Activated naive CD4-positive, alpha-beta T cell treated with Interleukin-2 at 50 U/mL for 16 hours (primary cell): ENCODE measurements at regions not wholly inside any gene's neighbourhood (a gene's known extent, or its start where the extent isn't known, plus 50 kb on each side); places are given as distances from the start of the nearest gene placed in this dataset.
"Not testable (repeated sequence)": the region's sequence is repeated elsewhere in the genome, so short reads cannot be mapped to it uniquely, and the experiment has no call there.

Source experiments
- DNase-seq: peaks from one replicate; pipeline ENCODE4 v3.0.0-alpha.2; 2020

- DNase-seq = no peak
Observed at GRCh38 chrX:109880629-109881028, 122.3 kb upstream of the TMEM164 start.

- DNase-seq = peak; percentile 13
Observed at GRCh38 chrX:109886122-109886761, 116.7 kb upstream of the TMEM164 start.

GRCh38 chrX:109889289-109890006 lies 113.5 kb upstream of the TMEM164 start:
- no peak for DNase-seq

GRCh38 chrX:109890300-109890699 lies 112.6 kb upstream of the TMEM164 start:
- no peak for DNase-seq

GRCh38 chrX:109890910-109891502 lies 111.9 kb upstream of the TMEM164 start:
- DNase-seq = peak; percentile 44

GRCh38 chrX:109896024-109896423 lies 106.9 kb upstream of the TMEM164 start:
- DNase-seq = not testable (repeated sequence)

GRCh38 chrX:109902665-109903064 lies 100.2 kb upstream of the TMEM164 start:
- no peak for DNase-seq

GRCh38 chrX:109911046-109911445 lies 91.9 kb upstream of the TMEM164 start:
- DNase-seq = no peak

- DNase-seq = not testable (repeated sequence)
Observed at GRCh38 chrX:109912993-109913392, 89.9 kb upstream of the TMEM164 start.

- no peak for DNase-seq
Observed at GRCh38 chrX:109914114-109914849, 88.6 kb upstream of the TMEM164 start.

GRCh38 chrX:109918753-109919152 lies 84.2 kb upstream of the TMEM164 start:
- DNase-seq = no peak

- DNase-seq = no peak
Observed at GRCh38 chrX:109920325-109920724, 82.6 kb upstream of the TMEM164 start.

GRCh38 chrX:109920868-109921267 lies 82.0 kb upstream of the TMEM164 start:
- DNase-seq = no peak

GRCh38 chrX:109922190-109922589 lies 80.7 kb upstream of the TMEM164 start:
- DNase-seq = no peak

GRCh38 chrX:109925003-109925402 lies 77.9 kb upstream of the TMEM164 start:
- not testable (repeated sequence) for DNase-seq

GRCh38 chrX:109925656-109926055 lies 77.3 kb upstream of the TMEM164 start:
- DNase-seq = no peak

- no peak for DNase-seq
Observed at GRCh38 chrX:109926118-109926517, 76.8 kb upstream of the TMEM164 start.

GRCh38 chrX:109926743-109927662 lies 75.9 kb upstream of the TMEM164 start:
- DNase-seq = no peak

- no peak for DNase-seq
Observed at GRCh38 chrX:109927663-109928273, 75.1 kb upstream of the TMEM164 start.

GRCh38 chrX:109928596-109929335 lies 74.1 kb upstream of the TMEM164 start:
- no peak for DNase-seq

- no peak for DNase-seq
Observed at GRCh38 chrX:109931677-109932076, 71.2 kb upstream of the TMEM164 start.
